ENCODE measurements at regions not wholly inside any gene's neighbourhood (a gene's known extent, or its start where the extent isn't known, plus 50 kb on each side); places are given as distances from the start of the nearest gene placed in this dataset.
A peak's percentile ranks its signal among the peaks of the same experiment; 100 is the strongest.

DNA sequence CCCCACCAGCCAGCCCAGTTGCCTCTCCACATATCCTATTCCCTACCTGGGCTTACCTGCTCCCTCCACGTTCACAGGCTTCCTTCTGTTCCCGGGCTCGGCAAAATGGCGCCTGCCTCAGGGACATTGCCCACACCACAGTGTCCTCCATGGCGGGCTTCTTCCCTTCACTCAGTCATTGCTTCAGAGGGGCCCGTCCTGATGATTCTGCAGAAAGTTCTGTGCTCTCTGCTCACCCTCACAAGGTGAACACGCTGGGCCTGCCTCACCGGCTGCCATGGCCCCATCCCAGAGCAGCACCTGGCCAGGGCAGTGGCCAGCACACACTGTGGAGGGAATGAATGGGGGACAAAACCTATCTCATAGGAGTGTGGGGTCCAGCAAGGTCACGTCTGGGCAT, 313.0 kb downstream of the GADD45G start:
- TF ChIP-seq EZH2 (optimal IDR thresholded peaks at IDR 0.05; ENCODE audit: low read depth, low read length): no peak
- no peak for TF ChIP-seq EZH2phosphoT487 (IDR thresholded peaks at IDR 0.05; ENCODE audit: low read length)
- TF ChIP-seq CTCF (IDR thresholded peaks at IDR 0.05; ENCODE audit: low read length): no peak
- DNase-seq: no peak
- H3K9ac ChIP-seq (ENCODE audit: low read length): no peak overlapping the region

DNA sequence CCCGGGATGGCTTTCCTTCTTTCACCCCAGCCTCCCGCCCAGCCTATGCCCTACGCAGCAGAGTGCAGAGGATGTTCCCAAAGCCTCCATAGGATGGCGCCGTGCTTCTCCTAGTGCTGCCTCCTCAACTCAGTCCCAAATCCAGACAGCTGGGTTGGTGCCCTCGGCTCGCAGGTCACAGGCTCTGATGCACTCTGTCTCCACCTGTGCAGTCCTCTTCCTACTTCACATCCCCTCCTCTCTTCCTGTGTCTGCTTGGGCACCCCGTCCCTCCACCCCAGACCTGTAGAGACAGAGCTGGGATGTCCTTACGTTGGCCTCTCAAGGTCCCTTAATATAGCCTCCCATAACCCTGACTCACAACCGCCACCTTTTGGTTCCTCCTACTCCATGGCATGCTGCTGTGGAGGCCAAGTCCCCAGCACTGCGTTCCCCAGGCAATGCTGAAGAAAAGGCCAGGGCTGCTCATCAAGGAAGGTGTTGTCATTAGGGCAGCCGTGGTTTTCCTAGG, 314.4 kb downstream of the GADD45G start:
- Histone ChIP-seq H3K9me3 (replicated peaks; ENCODE audit: insufficient read depth, low read length) (no peaks in the 10 kb centered on the region), H3K9ac (ENCODE audit: low read length) (no peak overlapping the region), H3K4me3 (ENCODE audit: low read length) (no peak overlapping the region), H3K27me3 (replicated peaks; ENCODE audit: insufficient read depth, low read length) (no peaks in the 10 kb centered on the region), H3F3A (ENCODE audit: insufficient read depth, low read length) (no peaks in the 10 kb centered on the region), H2AFZ (ENCODE audit: low read length) (no peak overlapping the region), H3K4me1 (ENCODE audit: low read length) (no peaks in the 10 kb centered on the region), H3K9me2 (replicated peaks; ENCODE audit: insufficient read depth, low read length) (no peaks in the 10 kb centered on the region), H4K20me1 (ENCODE audit: insufficient read depth, low read length) (no peaks in the 10 kb centered on the region), H3K4me2 (ENCODE audit: low read depth, low read length) (no peak overlapping the region), H3K79me2 (ENCODE audit: low read length) (no peaks in the 10 kb centered on the region), H3K27ac (ENCODE audit: low read length) (no peak overlapping the region), H3K36me3 (replicated peaks; ENCODE audit: insufficient read depth, low read length) (no peaks in the 10 kb centered on the region)
- peak; percentile 54 for DNase-seq
- TF ChIP-seq EZH2phosphoT487 (IDR thresholded peaks at IDR 0.05; ENCODE audit: low read length) (no peak), CTCF (IDR thresholded peaks at IDR 0.05; ENCODE audit: low read length) (peak; percentile 32), EZH2 (optimal IDR thresholded peaks at IDR 0.05; ENCODE audit: low read depth, low read length) (no peak)

More for the DNA sequence above, 313.0 kb downstream of the GADD45G start:
- no peaks in the 10 kb centered on the region for H4K20me1 ChIP-seq (ENCODE audit: insufficient read depth, low read length)
- no peaks in the 10 kb centered on the region for H3K4me1 ChIP-seq (ENCODE audit: low read length)
- H3K9me3 ChIP-seq (replicated peaks; ENCODE audit: insufficient read depth, low read length): no peaks in the 10 kb centered on the region
- no peaks in the 10 kb centered on the region for H3F3A ChIP-seq (ENCODE audit: insufficient read depth, low read length)
- no peak overlapping the region for H3K27ac ChIP-seq (ENCODE audit: low read length)
- H2AFZ ChIP-seq (ENCODE audit: low read length): no peak overlapping the region
- no peaks in the 10 kb centered on the region for H3K79me2 ChIP-seq (ENCODE audit: low read length)
- no peaks in the 10 kb centered on the region for H3K36me3 ChIP-seq (replicated peaks; ENCODE audit: insufficient read depth, low read length)
- H3K9me2 ChIP-seq (replicated peaks; ENCODE audit: insufficient read depth, low read length): no peaks in the 10 kb centered on the region
- no peaks in the 10 kb centered on the region for H3K27me3 ChIP-seq (replicated peaks; ENCODE audit: insufficient read depth, low read length)
- no peak overlapping the region for H3K4me3 ChIP-seq (ENCODE audit: low read length)
- H3K4me2 ChIP-seq (ENCODE audit: low read depth, low read length): no peak overlapping the region

GRCh38 chr9:89920131-89920530, 315.3 kb downstream of the GADD45G start:
- no peaks in the 10 kb centered on the region for H3F3A ChIP-seq (ENCODE audit: insufficient read depth, low read length)
- H3K27ac ChIP-seq (ENCODE audit: low read length): no peak overlapping the region
- H3K9me3 ChIP-seq (replicated peaks; ENCODE audit: insufficient read depth, low read length): no peaks in the 10 kb centered on the region
- H4K20me1 ChIP-seq (ENCODE audit: insufficient read depth, low read length): no peaks in the 10 kb centered on the region
- H3K9ac ChIP-seq (ENCODE audit: low read length): no peak overlapping the region
- no peaks in the 10 kb centered on the region for H3K79me2 ChIP-seq (ENCODE audit: low read length)
- no peaks in the 10 kb centered on the region for H3K36me3 ChIP-seq (replicated peaks; ENCODE audit: insufficient read depth, low read length)
- no peak overlapping the region for H3K4me3 ChIP-seq (ENCODE audit: low read length)
- TF ChIP-seq EZH2phosphoT487 (IDR thresholded peaks at IDR 0.05; ENCODE audit: low read length) (no peak), CTCF (IDR thresholded peaks at IDR 0.05; ENCODE audit: low read length) (no peak), EZH2 (optimal IDR thresholded peaks at IDR 0.05; ENCODE audit: low read depth, low read length) (no peak)
- H3K4me1 ChIP-seq (ENCODE audit: low read length): no peaks in the 10 kb centered on the region
- no peaks in the 10 kb centered on the region for H3K9me2 ChIP-seq (replicated peaks; ENCODE audit: insufficient read depth, low read length)
- DNase-seq: no peak
- H3K4me2 ChIP-seq (ENCODE audit: low read depth, low read length): no peak overlapping the region
- no peaks in the 10 kb centered on the region for H3K27me3 ChIP-seq (replicated peaks; ENCODE audit: insufficient read depth, low read length)
- H2AFZ ChIP-seq (ENCODE audit: low read length): no peak overlapping the region
